Esophagus squamous epithelium (tissue), 4 donors: ENCODE measurements at regions not wholly inside any gene's neighbourhood (a gene's known extent, or its start where the extent isn't known, plus 50 kb on each side); places are given as distances from the start of the nearest gene placed in this dataset.

Experiments
- POLR2A ChIP-seq, 4 donors: fragments of 450-650 bp; IDR thresholded peaks; one replicate each; pipeline ENCODE4 v1.6.1; 2017; ENCODE audit warnings: antibody characterized with exemption in 4 of 4, mild to moderate bottlenecking in 4 of 4, moderate library complexity in 3 of 4
- TF ChIP-seq, protein P1 (sequence below), 6 experiments: fragments of 450-650 bp in 4 of 6; fragments of 200-600 bp in 2 of 6; sonication (generic) in 2 of 6; IDR thresholded peaks; one replicate each; pipeline ENCODE4 v1.5.1; 2016 to 2019; ENCODE audit warnings: antibody characterized with exemption in 6 of 6, mild to moderate bottlenecking in 4 of 6, moderate library complexity in 4 of 6

DNA sequence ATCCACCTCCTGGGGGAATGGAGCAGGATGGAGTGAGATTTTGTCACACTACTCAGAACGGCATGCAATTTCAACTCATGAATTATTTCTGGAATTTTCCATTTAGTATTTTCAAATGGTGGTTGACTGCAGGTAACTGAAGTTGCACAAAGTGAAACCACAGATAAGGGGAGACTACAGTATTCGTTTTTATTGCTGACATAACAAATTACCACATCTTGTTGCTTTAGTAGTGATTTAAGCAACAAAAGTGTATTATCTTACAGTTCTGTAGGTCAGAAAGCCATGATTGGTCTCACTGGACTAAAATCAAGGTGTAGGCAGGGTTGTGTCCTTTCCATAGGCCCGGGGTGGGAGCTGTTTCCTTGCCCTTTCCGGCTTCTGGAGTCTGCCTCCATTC, 133.4 kb upstream of the B3GAT2 start:
- TF ChIP-seq, protein P1, sequence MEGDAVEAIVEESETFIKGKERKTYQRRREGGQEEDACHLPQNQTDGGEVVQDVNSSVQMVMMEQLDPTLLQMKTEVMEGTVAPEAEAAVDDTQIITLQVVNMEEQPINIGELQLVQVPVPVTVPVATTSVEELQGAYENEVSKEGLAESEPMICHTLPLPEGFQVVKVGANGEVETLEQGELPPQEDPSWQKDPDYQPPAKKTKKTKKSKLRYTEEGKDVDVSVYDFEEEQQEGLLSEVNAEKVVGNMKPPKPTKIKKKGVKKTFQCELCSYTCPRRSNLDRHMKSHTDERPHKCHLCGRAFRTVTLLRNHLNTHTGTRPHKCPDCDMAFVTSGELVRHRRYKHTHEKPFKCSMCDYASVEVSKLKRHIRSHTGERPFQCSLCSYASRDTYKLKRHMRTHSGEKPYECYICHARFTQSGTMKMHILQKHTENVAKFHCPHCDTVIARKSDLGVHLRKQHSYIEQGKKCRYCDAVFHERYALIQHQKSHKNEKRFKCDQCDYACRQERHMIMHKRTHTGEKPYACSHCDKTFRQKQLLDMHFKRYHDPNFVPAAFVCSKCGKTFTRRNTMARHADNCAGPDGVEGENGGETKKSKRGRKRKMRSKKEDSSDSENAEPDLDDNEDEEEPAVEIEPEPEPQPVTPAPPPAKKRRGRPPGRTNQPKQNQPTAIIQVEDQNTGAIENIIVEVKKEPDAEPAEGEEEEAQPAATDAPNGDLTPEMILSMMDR (IDR thresholded peaks at IDR 0.05): no peak
- TF ChIP-seq POLR2A (IDR thresholded peaks at IDR 0.05): no peak
